GM18909 (cell line): ENCODE measurements at regions not wholly inside any gene's neighbourhood (a gene's known extent, or its start where the extent isn't known, plus 50 kb on each side); places are given as distances from the start of the nearest gene placed in this dataset.

Experiments
- ATAC-seq: cut with Tn5 transposase; IDR thresholded peaks from one replicate; pipeline ENCODE4 v1.9.1; 2021; ENCODE audit warnings: mild to moderate bottlenecking; ENCODE audit not compliant: unreplicated experiment, poor library complexity

DNA sequence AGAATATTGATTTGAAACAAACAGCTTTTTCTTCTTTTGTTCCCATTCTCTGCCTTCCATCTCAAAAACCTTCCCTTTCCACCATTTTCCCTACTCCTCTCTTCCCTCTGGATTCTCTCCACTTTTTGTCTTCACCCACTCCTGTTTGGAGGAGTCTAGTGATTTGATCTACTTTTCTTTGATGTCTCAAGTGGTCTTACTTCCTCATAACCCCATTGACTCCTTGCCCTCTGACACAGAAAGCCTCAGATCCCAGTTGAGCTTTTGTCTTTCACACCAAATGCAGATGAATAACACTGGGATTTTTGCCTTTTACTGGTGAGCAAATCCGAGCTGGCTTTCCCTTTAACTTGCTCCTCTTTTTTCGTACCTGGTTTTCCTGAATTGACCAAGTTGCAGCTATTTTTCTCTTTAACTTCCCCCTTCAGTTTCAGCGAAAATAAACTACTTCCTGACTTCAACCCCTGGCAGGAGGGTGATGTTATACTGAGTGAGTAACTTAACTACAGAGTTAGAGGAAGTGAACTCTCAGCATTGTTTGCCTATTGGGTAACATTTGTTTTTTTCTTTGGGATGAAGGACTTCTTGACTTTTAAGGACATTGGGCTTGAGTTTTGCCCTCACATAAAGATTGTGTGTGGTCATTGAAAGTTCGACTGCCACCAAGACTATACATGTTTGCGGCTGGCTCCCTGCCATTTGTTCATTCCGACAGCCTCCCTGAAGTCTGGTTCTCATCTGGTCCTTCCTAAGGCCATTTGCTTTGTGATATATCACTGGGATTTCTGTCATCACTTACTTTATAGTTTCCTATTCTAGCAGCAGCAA, 392.8 kb upstream of the NR3C2 start:
- no peak for ATAC-seq

DNA sequence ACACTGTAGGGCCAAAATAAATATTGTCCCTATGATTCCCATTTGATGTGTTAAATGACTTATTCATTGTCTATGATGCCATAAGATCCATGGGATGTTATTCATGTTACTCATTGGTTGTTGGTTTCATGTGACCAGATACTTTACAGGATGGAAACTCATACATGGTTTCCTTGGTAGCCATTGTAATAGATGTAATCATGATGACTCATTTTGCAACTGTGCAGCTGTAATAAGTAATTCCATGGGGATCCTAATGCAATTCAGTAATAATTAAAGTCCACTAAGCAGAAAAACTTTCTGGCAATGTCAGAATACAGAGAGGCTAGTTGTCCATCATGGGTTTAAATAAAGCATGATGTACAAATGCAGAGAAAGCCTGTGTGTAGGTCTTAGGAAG, 389.7 kb upstream of the NR3C2 start:
- ATAC-seq: no peak

DNA sequence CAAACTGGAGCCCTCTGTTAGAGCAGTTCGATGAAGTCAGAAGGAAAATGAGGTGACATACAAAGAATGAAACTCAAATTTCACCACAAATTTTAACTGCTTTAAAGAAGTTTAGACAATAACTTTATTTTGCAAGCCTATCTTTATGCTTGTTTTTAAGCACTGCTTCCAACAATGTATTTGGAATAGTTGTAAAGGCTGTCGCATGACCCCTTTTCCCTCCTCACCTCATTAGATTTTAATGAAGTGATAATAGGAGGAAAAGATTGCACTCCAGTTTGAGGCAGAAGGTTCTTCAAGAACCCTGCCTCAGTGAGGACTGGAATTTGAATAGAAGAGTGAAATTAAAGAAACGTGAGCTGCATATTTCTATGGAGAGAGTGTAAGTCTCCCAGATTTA, 386.1 kb upstream of the NR3C2 start:
- ATAC-seq: no peak

DNA sequence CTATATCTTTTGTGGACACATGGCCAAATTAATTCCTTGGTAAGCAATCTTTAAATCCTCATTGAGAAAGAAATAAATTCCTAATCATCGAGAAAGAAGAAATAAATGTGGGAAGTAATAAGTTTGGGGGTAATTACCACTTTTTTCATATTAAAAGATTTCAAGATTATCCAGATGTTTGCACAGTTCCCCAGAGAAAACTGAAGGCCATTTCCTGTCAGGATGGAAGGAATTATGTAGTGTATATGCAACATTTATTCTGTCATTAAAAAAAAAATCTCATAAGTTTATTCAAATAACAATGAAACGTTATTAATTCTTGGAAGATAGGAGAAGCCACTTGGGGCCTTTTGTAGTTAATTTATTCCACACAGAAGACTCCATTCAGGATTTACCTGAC, 385.6 kb upstream of the NR3C2 start:
- ATAC-seq: no peak

DNA sequence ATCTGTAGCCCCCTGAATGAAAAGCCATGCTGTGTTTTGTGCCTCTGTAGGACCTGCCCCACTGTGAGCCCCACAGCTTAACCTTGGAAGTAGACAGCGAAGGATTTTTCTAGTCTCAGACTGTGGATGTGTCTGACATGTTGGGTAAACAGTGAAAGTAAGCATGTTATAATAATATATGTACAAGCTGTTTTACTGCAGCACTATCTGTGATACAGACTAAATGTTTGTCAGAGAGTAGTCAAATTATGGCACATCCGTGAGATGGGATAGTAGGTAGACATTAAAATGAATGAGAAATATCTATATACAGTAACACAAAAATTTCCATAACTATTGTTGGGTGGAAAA, 381.2 kb upstream of the NR3C2 start:
- no peak for ATAC-seq

DNA sequence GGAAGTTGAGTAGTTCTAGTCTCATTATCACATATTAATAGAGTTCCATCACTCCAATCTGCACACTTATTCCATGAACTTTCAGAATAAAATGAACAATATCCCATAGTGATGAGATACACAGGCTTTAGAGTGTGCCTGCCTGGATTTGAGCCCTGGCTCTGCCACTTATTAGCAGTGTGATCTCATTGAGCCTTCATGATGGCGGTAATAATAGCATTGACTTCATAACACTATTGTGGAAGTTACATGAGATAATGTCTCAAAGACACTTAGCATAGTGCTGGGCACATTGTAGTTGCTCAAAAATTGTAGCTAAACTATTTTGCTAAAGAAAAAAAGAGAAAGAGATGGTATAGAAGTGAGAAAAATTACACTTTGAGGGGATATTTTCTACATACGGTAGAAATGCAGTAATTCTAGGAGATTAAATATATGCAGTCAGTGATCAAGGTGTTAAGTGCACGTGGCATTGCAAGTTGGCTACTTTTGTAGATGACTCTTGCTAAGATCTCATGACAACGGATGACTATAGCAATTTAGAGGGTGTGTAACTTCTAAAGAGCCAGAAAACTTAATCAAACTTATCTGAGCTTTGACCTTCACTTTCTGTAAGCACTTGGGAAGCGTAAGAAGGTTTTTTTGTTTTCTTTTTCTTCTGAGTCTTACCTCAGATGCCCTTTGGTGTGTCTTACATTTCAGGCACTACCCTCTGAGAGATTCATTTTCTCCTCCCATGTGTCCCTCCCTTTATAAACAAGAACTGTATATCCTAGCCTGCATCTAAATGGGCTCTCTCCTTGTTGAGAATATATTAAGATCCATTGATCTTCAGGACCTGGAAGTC, 380.6 kb upstream of the NR3C2 start:
- no peak for ATAC-seq

DNA sequence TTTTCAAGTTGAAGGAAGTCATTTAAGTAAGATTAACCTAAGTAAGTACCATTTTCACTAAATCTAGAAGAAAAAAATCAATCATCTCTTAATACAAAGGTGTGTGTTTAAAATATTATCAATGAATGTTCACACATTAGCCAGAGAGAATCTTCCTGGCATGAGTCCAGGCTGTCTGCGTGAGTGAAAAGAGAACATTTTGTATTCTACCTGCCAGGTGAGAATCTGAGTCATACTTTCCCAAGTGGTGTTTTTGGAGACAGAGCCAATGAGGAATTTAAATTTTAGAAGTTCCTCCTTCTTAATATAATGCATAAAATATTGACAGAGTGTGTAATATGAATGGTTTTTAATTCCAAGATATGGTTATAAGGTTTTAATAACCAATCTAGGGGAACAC, 371.8 kb upstream of the NR3C2 start:
- no peak for ATAC-seq

DNA sequence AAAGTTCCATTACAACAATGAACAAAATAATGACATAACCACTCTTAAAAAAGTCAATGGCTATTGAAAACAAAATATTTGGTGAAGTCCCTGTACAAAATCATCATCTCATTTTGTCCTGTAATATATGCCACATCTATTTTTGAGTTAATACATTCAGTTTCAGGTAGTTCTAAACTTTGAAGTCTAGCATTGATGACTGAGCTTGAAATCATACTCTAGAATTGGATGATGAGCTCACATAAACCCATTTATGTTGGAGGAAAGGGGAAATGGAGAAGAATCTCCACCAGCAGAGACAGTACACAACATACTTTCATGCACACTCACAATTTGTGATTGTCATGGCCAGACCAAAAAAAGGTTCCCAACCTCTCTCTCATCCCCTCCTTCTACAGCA, 371.1 kb upstream of the NR3C2 start:
- ATAC-seq: no peak

DNA sequence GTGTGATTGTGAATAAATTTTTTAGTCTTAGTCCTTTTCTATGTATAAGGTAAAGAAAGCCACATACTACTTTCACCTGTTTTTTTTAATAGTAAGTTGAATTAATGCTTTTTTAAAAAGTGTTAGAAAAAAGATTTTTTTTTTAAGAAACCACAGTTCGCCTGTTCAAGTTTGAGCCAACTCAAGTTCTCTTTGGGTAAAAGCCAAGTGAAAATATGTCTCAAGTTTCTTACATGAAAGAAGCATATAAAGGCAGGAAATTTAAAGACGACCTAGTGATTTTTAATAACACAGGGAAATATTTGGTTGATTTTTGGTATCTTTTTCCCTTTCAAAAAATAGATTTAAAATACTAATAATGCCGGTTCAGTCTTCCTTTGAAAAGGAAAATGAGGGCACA, 369.9 kb upstream of the NR3C2 start:
- ATAC-seq: no peak

DNA sequence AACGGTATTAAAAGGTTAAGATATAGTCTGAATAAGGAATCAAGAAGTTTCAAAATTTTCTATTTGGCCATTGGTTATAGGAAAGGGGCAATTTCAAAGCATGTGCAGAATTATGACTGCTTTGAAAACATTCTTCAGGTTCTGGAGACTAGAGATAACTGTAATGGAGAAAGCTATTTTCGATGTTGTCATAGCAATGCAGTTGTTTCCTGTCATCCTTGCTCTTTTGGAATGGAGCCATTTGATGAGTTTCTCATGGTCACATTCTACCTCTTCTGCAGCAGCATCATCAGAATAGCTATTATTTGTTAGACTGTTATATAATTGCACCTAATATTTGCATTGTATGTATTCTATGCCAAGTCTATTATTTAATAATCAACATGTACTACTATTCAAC, 368.2 kb upstream of the NR3C2 start:
- no peak for ATAC-seq

DNA sequence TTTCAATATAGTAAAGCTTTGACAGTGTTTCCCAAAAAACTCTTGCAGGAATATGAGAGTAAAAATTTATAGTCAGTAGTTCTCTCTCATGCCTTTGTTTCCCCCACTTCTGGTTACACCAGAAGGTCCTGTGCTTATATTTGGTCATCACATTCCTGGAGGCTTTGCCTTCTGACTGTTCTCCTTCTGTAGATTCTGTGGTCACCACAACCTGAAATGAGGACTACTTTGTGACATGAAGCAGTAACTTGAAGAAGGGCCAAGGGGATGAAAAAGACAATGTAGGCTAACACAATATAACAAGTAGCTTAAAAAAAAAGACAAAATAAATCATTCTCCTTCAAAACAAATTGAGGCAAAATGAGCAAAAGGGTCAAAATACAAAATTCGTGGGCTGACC, 366.2 kb upstream of the NR3C2 start:
- no peak for ATAC-seq

DNA sequence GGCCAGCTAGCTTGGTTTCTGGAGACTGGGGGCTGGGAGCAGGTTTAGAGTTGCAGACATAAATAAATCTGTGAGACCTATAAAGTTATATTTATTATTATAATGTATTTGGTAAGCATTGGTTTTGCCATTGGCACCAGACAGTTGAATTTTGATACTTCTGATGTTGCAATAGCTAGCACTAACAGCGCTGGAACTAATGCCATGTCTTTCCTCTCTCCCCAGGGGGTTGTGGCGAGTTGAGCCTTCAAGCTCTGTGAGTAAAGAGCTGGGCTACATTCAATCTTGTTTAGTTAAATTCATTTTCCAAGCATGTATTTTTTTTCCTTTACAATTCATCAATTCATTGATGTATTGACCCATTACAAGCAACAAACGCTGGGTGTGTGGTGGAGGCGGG, 358.7 kb upstream of the NR3C2 start:
- ATAC-seq: no peak

DNA sequence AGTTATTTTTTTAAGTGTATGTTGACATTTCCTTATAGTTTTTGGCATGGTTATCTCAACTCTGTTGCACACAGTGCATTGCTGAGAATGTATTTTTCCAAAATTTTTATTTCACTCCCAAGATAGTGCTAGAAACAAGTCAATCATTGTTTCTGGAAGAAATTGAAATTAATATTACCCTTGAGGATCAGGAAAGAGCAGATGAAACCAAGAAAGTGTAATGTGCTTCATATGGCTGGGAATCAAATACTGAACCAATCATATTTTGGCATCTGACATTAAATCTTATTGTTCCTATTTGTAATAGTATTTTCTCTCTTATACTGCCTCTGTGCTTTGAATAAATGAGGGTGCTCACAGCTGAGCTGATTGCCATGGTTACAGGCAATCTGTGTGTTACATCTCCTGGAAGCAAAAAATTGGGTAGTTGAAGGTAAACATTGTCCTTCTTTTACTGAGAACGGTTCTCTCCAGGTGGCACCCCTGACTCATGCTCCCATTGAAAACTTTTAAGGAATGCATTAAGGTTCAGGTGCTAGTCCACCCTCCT, 358.2 kb upstream of the NR3C2 start:
- ATAC-seq: no peak

DNA sequence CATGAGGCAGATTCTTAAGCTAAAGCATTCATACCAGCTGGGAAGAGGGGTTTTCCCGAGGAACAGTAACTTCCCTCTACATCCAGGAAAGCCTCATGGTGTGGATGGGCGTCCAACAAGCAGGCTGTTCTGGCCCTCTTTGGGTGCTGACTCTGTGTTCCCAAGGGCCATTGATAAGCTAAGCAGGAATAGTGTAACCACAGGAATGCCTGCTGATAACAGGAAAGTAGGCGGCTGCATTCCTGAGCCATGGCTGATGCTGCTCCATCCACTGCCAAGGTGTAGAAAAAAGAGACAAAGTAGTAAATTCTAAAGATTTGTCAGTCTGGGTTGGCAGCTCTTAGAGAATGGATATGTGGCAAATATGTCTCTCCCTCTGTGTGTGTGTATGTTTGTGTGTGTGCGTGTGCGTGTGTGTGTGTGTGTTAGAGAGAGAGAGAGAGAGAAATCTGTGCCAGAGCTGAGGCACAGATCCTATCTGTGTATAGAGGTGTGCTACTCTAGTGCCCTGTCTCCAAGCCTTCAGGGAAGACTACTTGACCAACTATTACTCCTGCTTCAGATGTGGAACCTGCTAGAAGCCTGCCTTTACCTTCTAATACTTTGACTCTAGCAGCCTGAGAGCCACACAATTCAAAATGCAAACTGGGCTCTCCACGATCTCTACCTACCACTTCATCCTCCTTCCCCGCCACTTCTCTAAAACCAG, 353.1 kb upstream of the NR3C2 start:
- ATAC-seq: no peak

DNA sequence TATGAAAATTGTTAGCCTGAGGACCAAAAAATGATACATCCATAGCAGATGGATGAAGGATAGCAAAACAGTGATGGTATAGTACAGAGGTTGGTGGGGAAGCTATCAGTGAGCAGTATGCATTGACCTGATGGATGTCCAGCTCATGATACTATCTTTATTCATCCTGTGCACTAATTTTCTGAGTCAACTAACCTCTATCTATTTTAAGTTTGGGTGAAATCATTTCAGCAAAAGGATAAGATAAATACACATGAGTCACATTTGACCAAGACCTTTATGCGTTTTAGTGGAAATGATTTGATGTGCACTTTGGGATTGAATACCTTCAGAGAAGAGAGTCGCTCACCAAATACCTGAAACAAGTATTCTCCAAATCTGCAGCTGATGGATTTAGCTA, 351.0 kb upstream of the NR3C2 start:
- ATAC-seq: no peak

DNA sequence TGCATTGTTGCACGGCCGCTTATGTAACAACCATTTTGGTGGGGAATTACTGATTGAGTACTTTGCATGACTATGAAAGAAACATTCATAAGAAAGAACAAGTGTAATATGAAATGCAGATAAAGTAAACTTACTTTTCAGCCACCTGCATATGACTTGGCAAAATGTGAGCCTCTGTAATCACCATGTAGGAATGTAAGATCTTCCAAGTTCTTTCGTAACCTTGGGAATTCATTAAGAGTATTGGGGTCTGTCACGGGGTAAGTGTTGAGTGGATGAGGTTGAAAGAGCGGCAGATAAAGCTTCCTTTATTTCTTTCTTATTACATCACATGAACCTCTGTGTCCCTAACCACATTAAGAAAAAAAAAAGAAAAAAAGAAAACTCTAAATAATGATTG, 348.5 kb upstream of the NR3C2 start:
- no peak for ATAC-seq

DNA sequence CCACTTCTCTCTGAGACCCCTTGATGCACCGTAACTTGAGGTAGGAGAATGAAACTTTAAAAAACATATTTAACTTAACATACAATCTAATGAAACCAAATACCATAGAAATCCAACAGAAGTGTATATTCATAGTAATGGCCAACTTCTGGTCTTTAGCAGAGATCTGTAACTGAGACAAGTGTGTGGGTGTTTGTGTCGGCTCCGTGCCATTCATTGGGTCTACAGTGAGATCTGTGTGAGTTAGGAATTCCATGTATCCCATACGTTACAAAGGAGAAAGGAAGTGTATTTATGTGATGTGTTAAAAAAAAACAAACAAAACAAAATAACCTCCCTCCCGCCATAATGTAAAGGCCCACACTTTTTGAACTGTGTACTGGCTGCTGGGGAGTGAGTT, 348.0 kb upstream of the NR3C2 start:
- no peak for ATAC-seq

DNA sequence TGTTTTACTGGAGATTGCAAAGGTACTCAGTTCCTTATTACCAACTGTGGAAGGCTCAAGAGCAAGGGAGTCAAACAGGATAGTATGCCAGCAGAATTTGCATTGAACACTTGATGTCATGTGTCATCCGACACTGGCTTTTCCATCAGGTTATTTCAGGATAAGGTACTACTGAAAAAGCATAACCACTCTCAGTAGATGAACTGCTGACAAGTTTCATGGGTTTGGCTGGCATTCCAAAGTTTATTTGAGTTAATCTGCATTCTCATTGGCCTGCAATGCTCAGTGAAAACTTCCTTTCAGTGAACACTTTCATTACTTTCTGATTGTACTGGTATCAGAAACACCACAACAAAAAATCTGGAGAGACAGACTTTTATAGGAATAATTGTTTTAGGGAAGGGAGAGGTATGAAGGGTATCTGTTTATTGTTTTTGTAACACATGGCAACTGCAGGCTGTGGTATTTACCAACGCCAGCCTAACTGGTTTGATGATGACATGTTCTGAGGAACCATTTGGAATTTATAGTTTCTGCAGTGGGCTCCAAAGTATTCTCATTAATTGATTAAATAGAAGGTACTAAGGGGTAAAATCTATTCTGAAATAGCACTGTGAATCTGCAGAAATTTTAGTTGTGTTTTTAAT, 345.7 kb upstream of the NR3C2 start:
- no peak for ATAC-seq

DNA sequence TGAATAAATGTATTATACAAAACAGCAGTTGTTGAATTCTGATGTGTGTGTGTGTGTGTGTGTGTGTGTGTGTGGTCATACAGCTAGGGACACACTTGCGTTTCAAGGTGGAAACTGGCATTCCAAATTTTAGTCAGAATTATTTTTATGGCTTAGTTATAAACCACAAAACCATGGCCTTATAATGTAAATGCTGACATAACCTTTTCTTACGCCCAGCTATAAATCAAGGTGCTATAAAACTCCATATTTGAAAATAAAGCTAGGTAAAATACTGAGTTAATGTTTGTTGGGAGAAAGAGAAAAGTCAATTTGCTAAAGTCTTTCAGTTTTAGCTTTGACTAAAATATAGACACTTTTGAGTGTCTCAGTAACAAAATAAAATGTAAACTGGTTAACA, 345.1 kb upstream of the NR3C2 start:
- ATAC-seq: no peak

DNA sequence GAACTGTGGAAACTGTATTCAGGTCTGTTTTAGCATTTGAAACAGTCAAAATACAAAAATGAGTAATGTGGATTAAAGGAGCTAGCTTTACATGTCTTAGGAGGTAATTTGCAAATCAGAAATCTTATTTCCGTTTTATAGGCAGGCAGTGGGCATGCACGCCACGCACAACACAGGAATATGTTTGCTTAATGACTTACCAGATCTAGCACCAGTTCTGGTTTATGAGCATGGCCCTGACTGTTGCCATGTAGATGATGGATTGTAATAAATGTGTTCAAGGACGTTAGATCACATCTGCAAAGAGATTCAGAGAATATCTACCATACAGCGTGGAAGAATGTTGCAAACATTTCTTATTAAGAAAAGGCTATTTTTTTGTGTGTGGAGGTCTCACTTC, 344.5 kb upstream of the NR3C2 start:
- no peak for ATAC-seq

DNA sequence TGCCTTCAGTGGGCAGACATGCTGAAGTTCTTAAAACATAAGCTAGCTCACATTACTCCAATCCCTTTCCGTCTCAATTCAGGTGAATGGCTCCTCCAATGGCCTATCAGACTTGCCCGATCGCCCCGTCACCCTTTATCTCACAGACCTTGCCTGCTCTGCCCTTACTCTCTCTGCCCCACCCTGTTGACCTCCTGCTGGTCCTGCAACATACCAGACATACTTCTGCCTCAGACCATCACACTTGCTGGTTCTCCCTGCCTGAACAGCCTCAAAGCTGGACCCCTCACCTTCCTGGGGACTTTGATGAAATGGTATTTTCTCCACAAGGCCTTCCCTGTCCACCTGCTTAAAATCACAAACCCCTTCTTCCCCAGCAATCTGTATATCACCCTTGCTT, 340.1 kb upstream of the NR3C2 start:
- no peak for ATAC-seq
